DND-41 (cell line): ENCODE measurements at regions not wholly inside any gene's neighbourhood (a gene's known extent, or its start where the extent isn't known, plus 50 kb on each side); places are given as distances from the start of the nearest gene placed in this dataset.
"Not testable (repeated sequence)": the region's sequence is repeated elsewhere in the genome, so short reads cannot be mapped to it uniquely, and the experiment has no call there.

Source experiments
- ATAC-seq: fragments of 200-7000 bp; cut with Tn5 transposase; 3 replicates; pipeline ENCODE4 v1.9.1; 2021; ENCODE audit warnings: low read depth; ENCODE audit not compliant: insufficient read depth
- DNase-seq: peaks from one replicate; pipeline ENCODE4 v3.0.0-alpha.2; 2020
- H2AFZ ChIP-seq: 2 replicates; pipeline ENCODE4 v1.6.0; 2012; ENCODE audit warnings: low read depth, low read length
- H3K27ac ChIP-seq: 2 replicates; pipeline ENCODE4 v1.5.1; 2012; ENCODE audit warnings: low read length, inconsistent platforms
- H3K27me3 ChIP-seq: fragments of 200-600 bp; sonication (generic); 2 replicates; pipeline ENCODE4 v1.6.0; 2012; ENCODE audit warnings: low read length, mild to moderate bottlenecking, inconsistent platforms; ENCODE audit not compliant: insufficient read depth, poor library complexity
- H3K36me3 ChIP-seq: 2 replicates; pipeline ENCODE4 v1.5.1; 2012; ENCODE audit warnings: low read length, inconsistent platforms; ENCODE audit not compliant: insufficient read depth
- H3K4me1 ChIP-seq: 2 replicates; pipeline ENCODE4 v1.5.1; 2012; ENCODE audit warnings: mild to moderate bottlenecking, low read length; ENCODE audit not compliant: insufficient read depth
- H3K4me2 ChIP-seq: 2 replicates; pipeline ENCODE4 v1.6.0; 2012; ENCODE audit warnings: mild to moderate bottlenecking, moderate library complexity, low read length, inconsistent platforms; ENCODE audit not compliant: insufficient read depth
- H3K4me3 ChIP-seq, 2 experiments: fragments of 200-600 bp in 1 of 2; shearing (Covaris generic) in 1 of 2; 2 replicates each; pipeline ENCODE4 v1.5.1; 2012 to 2016; ENCODE audit warnings: inconsistent platforms in 2 of 2, low read length in 2 of 2, mild to moderate bottlenecking in 2 of 2, low read depth in 1 of 2, moderate library complexity in 1 of 2
- H3K79me2 ChIP-seq: 2 replicates; pipeline ENCODE4 v1.6.0; 2012; ENCODE audit warnings: low read length, inconsistent platforms; ENCODE audit not compliant: insufficient read depth
- H3K9ac ChIP-seq: 2 replicates; pipeline ENCODE4 v1.6.0; 2012; ENCODE audit warnings: low read depth, mild to moderate bottlenecking, inconsistent platforms, low read length, moderate library complexity
- H3K9me3 ChIP-seq: 2 replicates; pipeline ENCODE4 v1.5.1; 2012; ENCODE audit warnings: low read length, moderate library complexity, mild to moderate bottlenecking, inconsistent platforms; ENCODE audit not compliant: insufficient read depth, severe bottlenecking
- H4K20me1 ChIP-seq: 2 replicates; pipeline ENCODE4 v1.6.0; 2012; ENCODE audit warnings: low read length; ENCODE audit not compliant: insufficient read depth
- EZH2 ChIP-seq: IDR thresholded peaks from 3 replicates; pipeline ENCODE4 v1.6.1; 2012; ENCODE audit warnings: borderline replicate concordance, low read depth, mild to moderate bottlenecking, moderate library complexity, low read length, inconsistent platforms; ENCODE audit not compliant: severe bottlenecking
- TF ChIP-seq, protein P1 (sequence below): IDR thresholded peaks from 2 replicates; pipeline ENCODE4 v1.5.1; 2012; ENCODE audit warnings: borderline replicate concordance, low read length, moderate library complexity, mild to moderate bottlenecking; ENCODE audit not compliant: poor library complexity, severe bottlenecking; ENCODE audit errors: extremely low read depth

DNA sequence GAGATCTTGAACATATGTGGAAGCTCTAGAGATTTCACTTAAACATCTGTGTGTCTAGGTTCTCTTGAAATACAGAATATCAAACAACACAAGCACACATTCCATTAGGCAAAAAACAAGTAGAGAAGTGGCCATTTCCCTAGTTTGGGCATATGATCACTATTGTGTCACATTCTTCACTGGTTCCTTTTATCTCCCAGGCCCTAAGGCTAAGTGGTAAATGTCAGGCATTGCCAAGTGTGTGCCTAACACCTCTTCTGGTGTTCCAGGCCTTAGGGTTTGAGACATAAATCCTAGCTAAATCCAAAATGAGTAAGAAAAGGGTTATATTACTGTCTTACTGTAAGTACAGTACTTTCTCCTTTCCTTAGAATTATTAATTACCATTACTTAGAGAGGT lies 880.1 kb downstream of the PDCD6IP start:
- TF ChIP-seq, protein P1, sequence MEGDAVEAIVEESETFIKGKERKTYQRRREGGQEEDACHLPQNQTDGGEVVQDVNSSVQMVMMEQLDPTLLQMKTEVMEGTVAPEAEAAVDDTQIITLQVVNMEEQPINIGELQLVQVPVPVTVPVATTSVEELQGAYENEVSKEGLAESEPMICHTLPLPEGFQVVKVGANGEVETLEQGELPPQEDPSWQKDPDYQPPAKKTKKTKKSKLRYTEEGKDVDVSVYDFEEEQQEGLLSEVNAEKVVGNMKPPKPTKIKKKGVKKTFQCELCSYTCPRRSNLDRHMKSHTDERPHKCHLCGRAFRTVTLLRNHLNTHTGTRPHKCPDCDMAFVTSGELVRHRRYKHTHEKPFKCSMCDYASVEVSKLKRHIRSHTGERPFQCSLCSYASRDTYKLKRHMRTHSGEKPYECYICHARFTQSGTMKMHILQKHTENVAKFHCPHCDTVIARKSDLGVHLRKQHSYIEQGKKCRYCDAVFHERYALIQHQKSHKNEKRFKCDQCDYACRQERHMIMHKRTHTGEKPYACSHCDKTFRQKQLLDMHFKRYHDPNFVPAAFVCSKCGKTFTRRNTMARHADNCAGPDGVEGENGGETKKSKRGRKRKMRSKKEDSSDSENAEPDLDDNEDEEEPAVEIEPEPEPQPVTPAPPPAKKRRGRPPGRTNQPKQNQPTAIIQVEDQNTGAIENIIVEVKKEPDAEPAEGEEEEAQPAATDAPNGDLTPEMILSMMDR = no peak
- no peak for TF ChIP-seq EZH2
- Histone ChIP-seq H3K79me2 (no peaks in the 10 kb centered on the region), H3K9me3 (peaks cover 13% of the 10 kb centered on the region), H3K27ac (no peak overlapping the region), H3K36me3 (no peaks in the 10 kb centered on the region), H3K4me2 (no peak overlapping the region), H3K4me1 (no peaks in the 10 kb centered on the region), H3K27me3 (no peaks in the 10 kb centered on the region), H2AFZ (no peak overlapping the region), H3K9ac (no peak overlapping the region), H4K20me1 (no peaks in the 10 kb centered on the region), H3K4me3 (no peak overlapping the region)
- DNase-seq = no peak
- no peak for ATAC-seq

DNA sequence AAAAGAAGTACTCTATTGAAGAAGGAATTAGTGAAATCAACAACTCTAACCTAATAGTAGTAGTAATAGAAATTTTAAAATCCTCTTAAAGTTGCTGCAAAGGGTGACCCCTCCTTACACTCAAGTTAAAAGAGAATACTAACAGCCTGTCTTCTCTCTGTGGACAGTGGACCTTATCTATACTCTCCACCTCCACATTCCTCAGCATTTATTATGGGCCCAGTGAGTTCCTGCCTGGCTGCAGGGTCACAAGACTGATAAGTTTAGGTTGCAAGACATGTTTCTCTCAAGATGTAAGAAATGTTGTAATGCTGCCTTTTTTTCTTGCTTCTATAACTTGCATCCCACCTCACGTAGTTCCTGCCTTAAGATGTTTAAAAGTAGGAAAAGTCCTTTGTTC lies 880.6 kb downstream of the PDCD6IP start:
- ATAC-seq, H3K4me1 ChIP-seq, H3K79me2 ChIP-seq, H3K4me3 ChIP-seq, H3K27ac ChIP-seq, H3K36me3 ChIP-seq, DNase-seq, H2AFZ ChIP-seq, H3K4me2 ChIP-seq, H4K20me1 ChIP-seq, H3K27me3 ChIP-seq, H3K9ac ChIP-seq: not testable (repeated sequence)
- peaks cover 13% of the 10 kb centered on the region for H3K9me3 ChIP-seq

DNA sequence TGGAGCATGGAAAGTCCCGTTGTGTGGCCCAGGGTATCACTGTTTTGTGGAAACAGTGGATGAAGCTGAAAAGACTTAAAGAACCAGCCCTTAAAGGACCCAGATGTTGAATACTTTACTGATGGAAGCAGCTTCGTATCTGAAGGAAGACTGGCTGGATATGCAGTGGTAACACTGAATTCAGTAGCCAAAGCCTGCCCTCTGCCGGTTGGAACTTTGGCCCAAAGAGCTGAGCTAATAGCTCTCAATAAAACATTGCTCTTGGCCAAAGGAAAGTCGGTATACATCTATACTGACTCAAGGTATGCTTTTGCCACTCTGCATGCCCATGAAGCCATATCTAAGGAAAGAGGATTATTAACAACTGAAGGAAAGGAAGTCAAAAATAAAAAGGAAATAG lies 885.4 kb downstream of the PDCD6IP start:
- Histone ChIP-seq H3K36me3 (no peaks in the 10 kb centered on the region), H3K4me1 (no peaks in the 10 kb centered on the region), H3K4me2 (no peak overlapping the region), H3K9ac (no peak overlapping the region), H3K27ac (no peak overlapping the region), H3K27me3 (no peaks in the 10 kb centered on the region), H3K4me3 (no peak overlapping the region), H2AFZ (no peak overlapping the region), H4K20me1 (no peaks in the 10 kb centered on the region), H3K79me2 (no peaks in the 10 kb centered on the region), H3K9me3 (peaks cover 13% of the 10 kb centered on the region)
- DNase-seq = peak; percentile 44
- ATAC-seq = peak; percentile 56; the same call in 1 of the 3 replicates
- no peak for TF ChIP-seq EZH2
- TF ChIP-seq, protein P1 = peak; percentile 59

DNA sequence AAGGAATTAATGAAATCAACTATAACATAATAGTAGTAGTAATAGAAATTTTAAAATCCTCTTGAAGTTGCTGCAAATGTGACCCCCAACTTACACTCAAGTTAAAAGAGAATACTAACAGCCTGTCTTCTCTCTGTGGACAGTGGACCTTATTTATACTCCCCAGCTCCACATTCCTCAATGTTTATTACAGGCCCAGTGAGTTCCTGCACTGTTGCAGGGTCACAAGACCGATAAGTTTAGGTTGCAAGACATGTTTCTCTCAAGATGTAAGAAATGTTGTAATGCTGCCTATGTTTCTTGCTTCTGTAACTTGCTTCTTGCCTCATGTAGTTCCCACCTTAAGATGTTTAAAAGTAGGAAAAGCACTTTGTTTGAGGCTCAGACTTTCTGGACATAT lies 888.1 kb downstream of the PDCD6IP start:
- ATAC-seq = no peak
- DNase-seq = no peak
- Histone ChIP-seq H3K79me2 (no peaks in the 10 kb centered on the region), H3K4me3 (no peak overlapping the region), H3K4me2 (no peak overlapping the region), H3K36me3 (no peaks in the 10 kb centered on the region), H3K4me1 (no peaks in the 10 kb centered on the region), H4K20me1 (no peaks in the 10 kb centered on the region), H3K9ac (no peak overlapping the region), H2AFZ (no peak overlapping the region), H3K27ac (no peak overlapping the region), H3K27me3 (no peaks in the 10 kb centered on the region), H3K9me3 (no peaks in the 10 kb centered on the region)
- no peak for TF ChIP-seq EZH2
- TF ChIP-seq, protein P1 = no peak
